Common myeloid progenitor, CD34-positive (primary cell): ENCODE measurements at regions not wholly inside any gene's neighbourhood (a gene's known extent, or its start where the extent isn't known, plus 50 kb on each side); places are given as distances from the start of the nearest gene placed in this dataset.

ENCODE experiments used
- CTCF ChIA-PET: fragments of 350-600 bp; sonication (Branson Sonifier 250); formaldehyde crosslinking; loops from one replicate; lab custom pipeline; 2021; ENCODE audit warnings: antibody characterized with exemption; lab: Charles Lee
- POLR2A ChIA-PET: fragments of 350-600 bp; sonication (Branson Sonifier 250); formaldehyde crosslinking; loops from one replicate; lab custom pipeline; 2021; ENCODE audit warnings: antibody characterized with exemption; lab: Charles Lee
- DNase-seq, 3 donors: peaks; one replicate each; pipeline versions ENCODE4 v3.0.0 to v3.0.0-alpha.2; 2013
- H3K27ac ChIP-seq, 2 experiments: 1 replicate in 1 of 2; 2 replicates in 1 of 2; pipeline ENCODE4 v1.7.0; 2013; ENCODE audit warnings: inconsistent platforms in 2 of 2, low read length in 2 of 2, mild to moderate bottlenecking in 2 of 2, low read depth in 1 of 2, moderate library complexity in 1 of 2; ENCODE audit not compliant: severe bottlenecking in 2 of 2, insufficient read depth in 1 of 2, poor library complexity in 1 of 2
- H3K27me3 ChIP-seq, 5 experiments: replicated peaks in 2 of 5; 1 replicate in 3 of 5; 2 replicates in 2 of 5; pipeline versions ENCODE4 v1.6.1 to v1.7.0; 2013; ENCODE audit warnings: low read length in 4 of 5, mild to moderate bottlenecking in 2 of 5, moderate library complexity in 2 of 5, inconsistent platforms in 1 of 5; ENCODE audit not compliant: insufficient read depth in 5 of 5, control insufficient read depth in 4 of 5
- H3K36me3 ChIP-seq, 4 experiments: 1 replicate in 2 of 4; 2 replicates in 2 of 4; pipeline versions ENCODE4 v1.6.1 to v1.7.0; 2013; ENCODE audit warnings: low read length in 3 of 4, control low read depth in 1 of 4, mild to moderate bottlenecking in 1 of 4; ENCODE audit not compliant: control insufficient read depth in 4 of 4, insufficient read depth in 4 of 4
- H3K4me1 ChIP-seq, 4 experiments: 1 replicate in 3 of 4; 2 replicates in 1 of 4; pipeline versions ENCODE4 v1.6.1 to v1.7.1; 2013; ENCODE audit warnings: low read length in 3 of 4, mild to moderate bottlenecking in 3 of 4, control low read depth in 1 of 4, inconsistent platforms in 1 of 4, moderate library complexity in 1 of 4; ENCODE audit not compliant: control insufficient read depth in 4 of 4, insufficient read depth in 4 of 4; ENCODE audit errors: control extremely low read depth in 1 of 4
- H3K4me3 ChIP-seq, 7 experiments: 1 replicate in 4 of 7; 2 replicates in 3 of 7; pipeline versions ENCODE4 v1.5.1 to v1.7.0; 2013; ENCODE audit warnings: mild to moderate bottlenecking in 7 of 7, low read length in 6 of 7, moderate library complexity in 6 of 7, inconsistent platforms in 2 of 7, low read depth in 2 of 7, control low read depth in 1 of 7; ENCODE audit not compliant: insufficient read depth in 4 of 7, control insufficient read depth in 1 of 7; ENCODE audit errors: extremely low read depth in 1 of 7
- H3K9me3 ChIP-seq, 5 experiments: 1 replicate in 4 of 5; 2 replicates in 1 of 5; pipeline versions ENCODE4 v1.6.1 to v1.7.1; 2013; ENCODE audit warnings: low read length in 4 of 5, mild to moderate bottlenecking in 2 of 5, inconsistent platforms in 1 of 5, low read depth in 1 of 5, moderate library complexity in 1 of 5; ENCODE audit not compliant: control insufficient read depth in 4 of 5, insufficient read depth in 2 of 5; ENCODE audit errors: control extremely low read depth in 1 of 5
- WGBS: methylation state at CpG from one replicate; pipeline ENCODE4 v1.1.5; 2013; ENCODE audit not compliant: insufficient coverage; 5-methylcytosine and 5-hydroxymethylcytosine counted together

- ChIA-PET CTCF (no interaction called here), POLR2A (interaction anchor here (0.6 kb wide), 1 partner anchor 249 kb away, joined by 3 read pairs; no protein-coding TSS in a partner anchor)
- 92% methylated on average over 17 of the region's 25 CpGs for WGBS
- Histone ChIP-seq H3K36me3 (no peaks in the 10 kb centered on the region), H3K4me3 (no peak overlapping the region), H3K9me3 (peaks cover 0 to 4% (median 0%) of the 10 kb centered on the region in 5 experiments), H3K27me3 (no peaks in the 10 kb centered on the region), H3K27ac (no peak overlapping the region), H3K4me1 (peaks cover 0 to 42% (median 30%) of the 10 kb centered on the region in 4 experiments)
- no peak for DNase-seq
Observed at GRCh38 chr9:129350143-129350935, 172.3 kb upstream of the IER5L start.

GRCh38 chr9:129349665-129349947, 171.5 kb upstream of the IER5L start:
- H3K9me3 ChIP-seq: no peaks in the 10 kb centered on the region
- no peaks in the 10 kb centered on the region for H3K27me3 ChIP-seq
- H3K4me1 ChIP-seq: peaks cover 0 to 48% (median 31%) of the 10 kb centered on the region in 4 experiments
- 98% methylated on average over 5 of the region's 5 CpGs for WGBS
- H3K36me3 ChIP-seq: no peaks in the 10 kb centered on the region
- ChIA-PET POLR2A (no interaction called here), CTCF (no interaction called here)
- H3K27ac ChIP-seq: no peak overlapping the region
- H3K4me3 ChIP-seq: no peak overlapping the region
- DNase-seq: no peak

- no peaks in the 10 kb centered on the region for H3K9me3 ChIP-seq
- H3K36me3 ChIP-seq: no peaks in the 10 kb centered on the region
- CTCF ChIA-PET: no interaction called here
- H3K4me1 ChIP-seq: peaks cover 0 to 53% (median 35%) of the 10 kb centered on the region in 4 experiments
- no peaks in the 10 kb centered on the region for H3K27me3 ChIP-seq
- 91% methylated on average over 10 of the region's 14 CpGs for WGBS
- POLR2A ChIA-PET: interaction anchor here (0.5 kb wide), 1 partner anchor 24 kb away, joined by 3 read pairs; no protein-coding TSS in a partner anchor
- H3K4me3 ChIP-seq: no peak overlapping the region
- H3K27ac ChIP-seq: no peak overlapping the region
- no peak for DNase-seq
Observed at GRCh38 chr9:129348890-129349664, 171.0 kb upstream of the IER5L start.

GRCh38 chr9:129347316-129348120, 169.5 kb upstream of the IER5L start:
- WGBS: 84% methylated on average over 18 of the region's 21 CpGs
- Histone ChIP-seq H3K27ac (no peak overlapping the region), H3K4me1 (peaks cover 0 to 53% (median 35%) of the 10 kb centered on the region in 4 experiments), H3K27me3 (no peaks in the 10 kb centered on the region), H3K36me3 (no peaks in the 10 kb centered on the region), H3K9me3 (no peaks in the 10 kb centered on the region), H3K4me3 (no peak overlapping the region)
- peak in 1 of 3 donors; percentile 50 for DNase-seq
- ChIA-PET CTCF (interaction anchor here (0.9 to 1.4 kb wide), 4 partner anchors 9 to 125 kb away, joined by 3 to 5 read pairs (median 4); no protein-coding TSS in a partner anchor), POLR2A (no interaction called here)

- ChIA-PET CTCF (interaction anchor here (0.7 to 1.4 kb wide), 3 partner anchors 24 to 38 kb away, joined by 3 to 5 read pairs (median 3); no protein-coding TSS in a partner anchor), POLR2A (interaction anchor here (0.6 kb wide), 1 partner anchor 14 kb away, joined by 3 read pairs; no protein-coding TSS in a partner anchor)
- H3K36me3 ChIP-seq: no peaks in the 10 kb centered on the region
- no peak for DNase-seq
- H3K9me3 ChIP-seq: no peaks in the 10 kb centered on the region
- WGBS: 92% methylated on average over 6 of the region's 8 CpGs
- H3K4me3 ChIP-seq: no peak overlapping the region
- no peak overlapping the region for H3K27ac ChIP-seq
- H3K27me3 ChIP-seq: no peaks in the 10 kb centered on the region
- H3K4me1 ChIP-seq: peaks cover 0 to 48% (median 23%) of the 10 kb centered on the region in 4 experiments
Observed at GRCh38 chr9:129346046-129346445, 168.0 kb upstream of the IER5L start.

GRCh38 chr9:129344641-129345495, 166.8 kb upstream of the IER5L start:
- ChIA-PET POLR2A (no interaction called here), CTCF (interaction anchor here (1.0 to 1.1 kb wide), 2 partner anchors 26 to 172 kb away, joined by 3 read pairs; no protein-coding TSS in a partner anchor)
- H3K27me3 ChIP-seq: no peaks in the 10 kb centered on the region
- no peak for DNase-seq
- 43% methylated on average over 4 of the region's 11 CpGs for WGBS
- no peaks in the 10 kb centered on the region for H3K36me3 ChIP-seq
- H3K9me3 ChIP-seq: no peaks in the 10 kb centered on the region
- peaks cover 0 to 48% (median 22%) of the 10 kb centered on the region in 4 experiments for H3K4me1 ChIP-seq
- no peak overlapping the region for H3K27ac ChIP-seq
- H3K4me3 ChIP-seq: no peak overlapping the region
